ENCODE measurements at regions not wholly inside any gene's neighbourhood (a gene's known extent, or its start where the extent isn't known, plus 50 kb on each side); places are given as distances from the start of the nearest gene placed in this dataset.

- intact Hi-C loops (cut with DNase I), result no loop called here
Observed at GRCh38 chr17:62191390-62192361, 126.6 kb upstream of the MED13 start.

GRCh38 chr17:62189377-62189776 lies 124.3 kb upstream of the MED13 start:
- 64 to 91% methylated on average over 6 of the region's 6 CpGs for WGBS, 2 donors

More at GRCh38 chr17:62191390-62192361, 126.6 kb upstream of the MED13 start:
- Histone ChIP-seq H3K27me3 (no peaks in the 10 kb centered on the region), H3K4me1 (no peaks in the 10 kb centered on the region), H3K27ac (no peak overlapping the region), H3K9me3 (peaks cover 0 to 5% (median 0%) of the 10 kb centered on the region in 4 donors), H3K36me3 (no peaks in the 10 kb centered on the region), H3K4me3 (no peak overlapping the region)
- WGBS, 2 donors, result 90% methylated on average over 17 of the region's 17 CpGs
- no peak for TF ChIP-seq POLR2A (IDR thresholded peaks at IDR 0.05)
- no peak for TF ChIP-seq POLR2AphosphoS5 (IDR thresholded peaks at IDR 0.05)
- DNase-seq, result no peak

DNA sequence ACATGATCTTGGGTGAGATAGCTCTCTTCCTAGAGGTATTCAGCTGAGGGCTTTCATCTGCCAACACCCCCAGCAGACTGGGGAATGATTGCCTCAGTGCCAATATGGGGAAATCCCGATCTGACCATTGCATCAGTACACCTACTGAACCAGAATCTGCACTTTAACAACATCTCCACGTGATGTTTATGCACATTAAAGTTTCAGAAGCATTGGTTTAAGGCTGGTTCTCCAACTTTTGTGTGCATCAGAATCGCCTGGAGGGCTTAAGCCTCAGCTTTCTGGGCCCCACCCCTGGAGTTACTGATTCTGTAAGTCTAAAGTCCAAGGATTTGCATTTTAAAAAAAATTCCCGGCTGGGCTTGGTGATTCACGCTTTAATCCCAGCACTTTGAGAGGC lies 123.6 kb upstream of the MED13 start:
- H3K9me3 ChIP-seq, result no peaks in the 10 kb centered on the region
- 13 to 63% methylated on average over 5 of the region's 5 CpGs for WGBS, 2 donors
- H3K36me3 ChIP-seq, result no peaks in the 10 kb centered on the region
- H3K4me1 ChIP-seq, result no peaks in the 10 kb centered on the region
- intact Hi-C loops (cut with DNase I), result no loop called here
- no peaks in the 10 kb centered on the region for H3K27me3 ChIP-seq
- H3K4me3 ChIP-seq, result no peak overlapping the region
- no peak for DNase-seq
- H3K27ac ChIP-seq, result no peak overlapping the region
- TF ChIP-seq POLR2AphosphoS5 (IDR thresholded peaks at IDR 0.05) (no peak), POLR2A (IDR thresholded peaks at IDR 0.05) (no peak), CTCF (IDR thresholded peaks at IDR 0.05) (no peak), EP300 (IDR thresholded peaks at IDR 0.05) (no peak)

More at GRCh38 chr17:62189377-62189776, 124.3 kb upstream of the MED13 start:
- DNase-seq, result no peak
- no peaks in the 10 kb centered on the region for H3K4me1 ChIP-seq
- TF ChIP-seq POLR2A (IDR thresholded peaks at IDR 0.05), result no peak
- no peak for TF ChIP-seq CTCF (IDR thresholded peaks at IDR 0.05)
- no peak for TF ChIP-seq EP300 (IDR thresholded peaks at IDR 0.05)
- TF ChIP-seq POLR2AphosphoS5 (IDR thresholded peaks at IDR 0.05), result no peak
- H3K4me3 ChIP-seq, result no peak overlapping the region
- intact Hi-C loops (cut with DNase I), result no loop called here
- no peaks in the 10 kb centered on the region for H3K9me3 ChIP-seq
- no peak overlapping the region for H3K27ac ChIP-seq
- no peaks in the 10 kb centered on the region for H3K27me3 ChIP-seq
- no peaks in the 10 kb centered on the region for H3K36me3 ChIP-seq

DNA sequence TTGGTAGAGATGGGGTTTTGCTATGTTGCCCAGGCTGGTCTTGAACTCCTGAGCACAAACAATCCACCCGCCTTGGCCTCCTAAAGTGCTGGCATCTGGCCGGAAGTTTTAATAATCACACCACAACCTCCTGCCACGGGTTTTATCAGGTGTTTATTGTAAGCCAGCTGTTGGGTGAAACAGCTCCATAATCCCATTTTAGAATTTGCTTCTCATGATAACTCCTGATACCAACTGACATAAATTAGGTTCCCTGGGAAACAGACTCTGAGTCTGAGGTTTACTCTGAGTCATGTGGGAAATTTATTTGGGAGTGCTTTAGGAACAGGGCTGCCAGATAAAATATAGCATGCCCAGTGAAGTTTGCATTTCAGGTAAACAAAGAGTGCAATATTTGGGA lies 122.6 kb upstream of the MED13 start:
- Histone ChIP-seq H3K36me3 (no peaks in the 10 kb centered on the region), H3K27me3 (no peaks in the 10 kb centered on the region), H3K4me1 (no peaks in the 10 kb centered on the region), H3K9me3 (no peaks in the 10 kb centered on the region), H3K27ac (no peak overlapping the region), H3K4me3 (no peak overlapping the region)
- DNase-seq, result no peak
- 6 to 49% methylated on average over 3 of the region's 3 CpGs for WGBS, 2 donors
- intact Hi-C loops (cut with DNase I), result no loop called here
- no peak for TF ChIP-seq EP300 (IDR thresholded peaks at IDR 0.05)
- TF ChIP-seq CTCF (IDR thresholded peaks at IDR 0.05), result no peak
- TF ChIP-seq POLR2A (IDR thresholded peaks at IDR 0.05), result no peak
- no peak for TF ChIP-seq POLR2AphosphoS5 (IDR thresholded peaks at IDR 0.05)

- H3K27ac ChIP-seq, result no peak overlapping the region
- no peaks in the 10 kb centered on the region for H3K36me3 ChIP-seq
- intact Hi-C loops (cut with DNase I), result no loop called here
- 90 to 97% methylated on average over 3 of the region's 3 CpGs for WGBS, 2 donors
- no peaks in the 10 kb centered on the region for H3K9me3 ChIP-seq
- no peaks in the 10 kb centered on the region for H3K4me1 ChIP-seq
- H3K4me3 ChIP-seq, result no peak overlapping the region
- H3K27me3 ChIP-seq, result no peaks in the 10 kb centered on the region
- DNase-seq, result no peak
- no peak for TF ChIP-seq POLR2A (IDR thresholded peaks at IDR 0.05)
- no peak for TF ChIP-seq EP300 (IDR thresholded peaks at IDR 0.05)
- no peak for TF ChIP-seq CTCF (IDR thresholded peaks at IDR 0.05)
- no peak for TF ChIP-seq POLR2AphosphoS5 (IDR thresholded peaks at IDR 0.05)
Observed at GRCh38 chr17:62186841-62187240, 121.8 kb upstream of the MED13 start.

Measured in sigmoid colon (tissue), 6 donors.